ENCODE measurements at regions not wholly inside any gene's neighbourhood (a gene's known extent, or its start where the extent isn't known, plus 50 kb on each side); places are given as distances from the start of the nearest gene placed in this dataset.

GRCh38 chr13:40197936-40198595, 468.4 kb downstream of the FOXO1 start:
- DNase-seq: no peak

GRCh38 chr13:40200273-40200978, 466.0 kb downstream of the FOXO1 start:
- no peak for DNase-seq

GRCh38 chr13:40204246-40204645, 462.2 kb downstream of the FOXO1 start:
- DNase-seq: no peak

- no peak for DNase-seq
Observed at GRCh38 chr13:40205771-40206240, 460.6 kb downstream of the FOXO1 start.

GRCh38 chr13:40206241-40207000, 460.0 kb downstream of the FOXO1 start:
- no peak for DNase-seq

GRCh38 chr13:40207001-40207478, 459.4 kb downstream of the FOXO1 start:
- DNase-seq: no peak

- no peak for DNase-seq
Observed at GRCh38 chr13:40208517-40208916, 457.9 kb downstream of the FOXO1 start.

GRCh38 chr13:40210865-40211585, 455.4 kb downstream of the FOXO1 start:
- no peak for DNase-seq

GRCh38 chr13:40211586-40211968, 454.9 kb downstream of the FOXO1 start:
- DNase-seq: no peak

- DNase-seq: no peak
Observed at GRCh38 chr13:40213779-40214178, 452.7 kb downstream of the FOXO1 start.

GRCh38 chr13:40215311-40215710, 451.1 kb downstream of the FOXO1 start:
- DNase-seq: no peak

GRCh38 chr13:40215747-40216146, 450.7 kb downstream of the FOXO1 start:
- DNase-seq: no peak

- no peak for DNase-seq
Observed at GRCh38 chr13:40217675-40218074, 448.8 kb downstream of the FOXO1 start.

- no peak for DNase-seq
Observed at GRCh38 chr13:40220299-40220935, 446.0 kb downstream of the FOXO1 start.

- no peak for DNase-seq
Observed at GRCh38 chr13:40221131-40221459, 445.3 kb downstream of the FOXO1 start.

GRCh38 chr13:40221460-40222201, 444.8 kb downstream of the FOXO1 start:
- DNase-seq: no peak

- DNase-seq: no peak
Observed at GRCh38 chr13:40223585-40223984, 442.9 kb downstream of the FOXO1 start.

- DNase-seq: no peak
Observed at GRCh38 chr13:40228496-40228895, 437.9 kb downstream of the FOXO1 start.

- DNase-seq: no peak
Observed at GRCh38 chr13:40228990-40229389, 437.5 kb downstream of the FOXO1 start.

GRCh38 chr13:40230833-40231266, 435.6 kb downstream of the FOXO1 start:
- DNase-seq: no peak

- no peak for DNase-seq
Observed at GRCh38 chr13:40231311-40231710, 435.1 kb downstream of the FOXO1 start.

GRCh38 chr13:40231751-40232150, 434.7 kb downstream of the FOXO1 start:
- DNase-seq: no peak
